ENCODE measurements at regions not wholly inside any gene's neighbourhood (a gene's known extent, or its start where the extent isn't known, plus 50 kb on each side); places are given as distances from the start of the nearest gene placed in this dataset.

DNA sequence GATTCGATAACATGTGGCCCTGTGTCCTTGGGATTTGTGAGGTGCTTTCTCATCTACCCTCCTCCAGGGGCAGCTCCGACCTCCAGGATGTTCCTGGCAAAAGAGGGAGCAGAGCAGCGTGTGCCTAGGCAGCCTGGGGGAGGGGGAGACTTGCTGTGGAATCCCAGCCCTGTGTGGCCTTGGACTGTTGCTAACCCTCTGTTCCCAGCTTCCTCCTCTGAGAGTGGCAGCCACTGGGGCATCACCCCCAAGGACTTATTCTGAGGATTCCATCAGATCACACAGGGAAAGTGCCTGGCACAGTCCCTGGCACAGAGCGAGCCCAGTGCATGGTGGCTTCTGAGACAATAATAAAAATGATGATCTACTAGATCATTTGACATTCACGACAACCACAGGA, 265.1 kb upstream of the MVB12B start:
- DNase-seq (ENCODE audit: low spot score): no peak
- 82% methylated on average over 5 of the region's 5 CpGs for WGBS
- no peak overlapping the region for H3K4me3 ChIP-seq (ENCODE audit: low read depth in 1 of 3, low read length in 3 of 3)

GRCh38 chr9:126062158-126062886, 264.3 kb upstream of the MVB12B start:
- no peaks in the 10 kb centered on the region for H3K27me3 ChIP-seq (ENCODE audit: control insufficient read depth in 4 of 4, insufficient read depth in 4 of 4, low read length in 3 of 4)
- no peaks in the 10 kb centered on the region for H3K9me3 ChIP-seq (ENCODE audit: control insufficient read depth in 4 of 4, low read length in 3 of 4)
- 91% methylated on average over 11 of the region's 11 CpGs for WGBS
- no peak overlapping the region for H3K27ac ChIP-seq (ENCODE audit: low read depth in 1 of 2, low read length in 2 of 2)
- no peak overlapping the region for H3K4me3 ChIP-seq (ENCODE audit: low read depth in 1 of 3, low read length in 3 of 3)
- no peak for DNase-seq (ENCODE audit: low spot score)
- H3K4me1 ChIP-seq (ENCODE audit: control insufficient read depth in 4 of 4, insufficient read depth in 4 of 4, low read length in 3 of 4): no peaks in the 10 kb centered on the region
- H3K36me3 ChIP-seq (ENCODE audit: control insufficient read depth in 4 of 4, insufficient read depth in 3 of 4, low read depth in 1 of 4, low read length in 3 of 4): no peaks in the 10 kb centered on the region
- TF ChIP-seq FOXA2 (IDR thresholded peaks at IDR 0.05) (no peak), JUND (IDR thresholded peaks at IDR 0.05) (no peak), HNF4G (IDR thresholded peaks at IDR 0.05) (no peak), GABPA (IDR thresholded peaks at IDR 0.05 in 1 of 2, conservative IDR thresholded peaks at IDR 0.05 in 1 of 2) (no peak), REST (IDR thresholded peaks at IDR 0.05) (no peak)
- H3K9ac ChIP-seq (ENCODE audit: low read depth in 1 of 2, low read length in 2 of 2): no peak overlapping the region

More for the DNA sequence above, 265.1 kb upstream of the MVB12B start:
- Histone ChIP-seq H3K9ac (ENCODE audit: low read depth in 1 of 2, low read length in 2 of 2) (no peak overlapping the region), H3K9me3 (ENCODE audit: control insufficient read depth in 4 of 4, low read length in 3 of 4) (no peaks in the 10 kb centered on the region), H3K27me3 (ENCODE audit: control insufficient read depth in 4 of 4, insufficient read depth in 4 of 4, low read length in 3 of 4) (no peaks in the 10 kb centered on the region), H3K36me3 (ENCODE audit: control insufficient read depth in 4 of 4, insufficient read depth in 3 of 4, low read depth in 1 of 4, low read length in 3 of 4) (no peaks in the 10 kb centered on the region), H3K4me1 (ENCODE audit: control insufficient read depth in 4 of 4, insufficient read depth in 4 of 4, low read length in 3 of 4) (no peaks in the 10 kb centered on the region), H3K27ac (ENCODE audit: low read depth in 1 of 2, low read length in 2 of 2) (no peak overlapping the region)
- TF ChIP-seq JUND (IDR thresholded peaks at IDR 0.05): no peak
- no peak for TF ChIP-seq HNF4A (conservative IDR thresholded peaks at IDR 0.05)
- no peak for TF ChIP-seq NR2F2 (IDR thresholded peaks at IDR 0.05)

- no peaks in the 10 kb centered on the region for H3K4me1 ChIP-seq (ENCODE audit: control insufficient read depth in 4 of 4, insufficient read depth in 4 of 4, low read length in 3 of 4)
- H3K4me3 ChIP-seq (ENCODE audit: low read depth in 1 of 3, low read length in 3 of 3): no peak overlapping the region
- H3K9me3 ChIP-seq (ENCODE audit: control insufficient read depth in 4 of 4, low read length in 3 of 4): no peaks in the 10 kb centered on the region
- no peaks in the 10 kb centered on the region for H3K36me3 ChIP-seq (ENCODE audit: control insufficient read depth in 4 of 4, insufficient read depth in 3 of 4, low read depth in 1 of 4, low read length in 3 of 4)
- no peak overlapping the region for H3K9ac ChIP-seq (ENCODE audit: low read depth in 1 of 2, low read length in 2 of 2)
- H3K27me3 ChIP-seq (ENCODE audit: control insufficient read depth in 4 of 4, insufficient read depth in 4 of 4, low read length in 3 of 4): no peaks in the 10 kb centered on the region
- TF ChIP-seq, protein P1, sequence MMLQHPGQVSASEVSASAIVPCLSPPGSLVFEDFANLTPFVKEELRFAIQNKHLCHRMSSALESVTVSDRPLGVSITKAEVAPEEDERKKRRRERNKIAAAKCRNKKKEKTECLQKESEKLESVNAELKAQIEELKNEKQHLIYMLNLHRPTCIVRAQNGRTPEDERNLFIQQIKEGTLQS (IDR thresholded peaks at IDR 0.05): no peak
- no peak for TF ChIP-seq RXRA (IDR thresholded peaks at IDR 0.05)
- TF ChIP-seq NR2F2 (IDR thresholded peaks at IDR 0.05): no peak
- TF ChIP-seq SP1 (IDR thresholded peaks at IDR 0.05): no peak
- H3K27ac ChIP-seq (ENCODE audit: low read depth in 1 of 2, low read length in 2 of 2): no peak overlapping the region
- DNase-seq (ENCODE audit: low spot score): no peak
- 91% methylated on average over 5 of the region's 5 CpGs for WGBS
These were observed 263.3 kb upstream of the MVB12B start for GRCh38 chr9:126063326-126063725.
